ENCODE measurements at regions not wholly inside any gene's neighbourhood (a gene's known extent, or its start where the extent isn't known, plus 50 kb on each side); places are given as distances from the start of the nearest gene placed in this dataset.

DNA sequence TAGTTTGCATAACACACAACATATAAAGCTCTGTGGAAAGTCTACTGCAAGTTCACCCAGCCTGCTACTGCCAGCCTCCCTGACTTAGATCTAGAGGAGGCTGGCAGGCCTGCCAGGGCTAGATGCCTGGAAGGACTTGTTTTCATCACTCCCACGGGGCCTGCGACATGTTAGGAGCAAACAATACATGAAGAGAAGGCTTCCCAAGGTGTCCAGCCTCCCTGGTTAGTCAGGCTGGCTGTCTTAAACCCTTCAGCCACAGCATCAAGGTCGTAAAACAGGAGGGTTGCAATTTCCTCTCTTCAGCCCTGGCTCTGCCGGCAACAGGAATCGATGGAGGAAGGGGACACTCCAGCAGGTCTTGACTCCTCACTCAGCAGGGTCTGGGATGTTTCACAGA lies 104.5 kb downstream of the NGF start:
- no peak for DNase-seq

DNA sequence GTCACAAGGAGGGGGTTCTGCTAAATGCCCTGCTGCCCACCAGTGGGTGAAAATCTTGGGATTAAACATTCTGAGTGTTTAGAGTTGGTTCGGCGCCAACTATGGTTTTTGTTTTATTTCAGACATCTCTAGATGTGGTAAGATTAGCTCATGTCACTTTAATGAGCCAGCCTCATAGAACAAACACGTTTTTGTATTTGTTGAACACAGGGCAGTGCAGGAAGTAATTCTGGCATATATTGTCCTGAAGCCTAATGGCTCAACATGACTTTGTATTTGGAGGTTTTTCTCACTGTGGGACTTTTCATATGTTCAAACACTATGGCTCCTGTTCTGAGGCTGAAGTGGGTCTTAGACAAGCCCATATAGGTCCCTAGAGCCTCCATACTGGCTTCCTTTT lies 107.8 kb downstream of the NGF start:
- peak; percentile 21 for DNase-seq

DNA sequence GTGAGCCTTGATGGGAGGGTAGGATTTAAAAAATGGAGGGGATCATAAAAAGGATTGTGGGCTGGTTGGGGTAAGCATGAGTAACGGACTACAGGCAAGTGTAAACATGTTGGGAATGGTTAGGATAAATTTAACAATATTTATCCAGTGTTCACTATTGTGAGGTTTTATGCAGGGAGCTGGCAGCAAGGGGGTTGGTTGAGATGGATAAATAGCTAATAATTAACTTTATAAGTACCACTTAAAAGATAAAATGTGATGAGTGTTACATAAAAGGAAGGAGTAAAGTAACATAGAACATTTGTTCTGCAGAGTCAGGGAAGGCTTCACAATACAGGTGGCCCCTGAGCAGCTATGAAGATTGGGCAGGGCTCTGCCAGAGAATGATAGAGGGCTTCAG lies 109.0 kb downstream of the NGF start:
- no peak for DNase-seq

DNA sequence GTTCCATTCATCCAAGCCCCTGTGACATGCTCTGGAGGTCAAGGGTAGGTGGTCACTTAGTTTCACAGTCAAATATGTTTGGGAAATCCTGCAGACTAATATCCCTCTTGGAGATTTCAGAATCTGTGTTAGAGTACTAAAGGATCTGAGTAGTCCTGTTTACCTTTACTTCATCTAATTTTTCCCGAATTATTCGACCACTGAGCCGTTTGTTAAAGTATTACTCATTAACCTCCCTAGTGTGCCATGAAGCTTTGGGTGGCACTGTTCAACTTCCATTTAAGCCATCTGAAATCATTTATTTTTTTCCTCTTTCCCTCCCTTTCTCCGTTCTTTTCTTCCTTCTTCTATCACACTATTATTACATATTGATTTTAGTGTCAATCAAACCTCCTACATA lies 109.9 kb downstream of the NGF start:
- DNase-seq: no peak

DNA sequence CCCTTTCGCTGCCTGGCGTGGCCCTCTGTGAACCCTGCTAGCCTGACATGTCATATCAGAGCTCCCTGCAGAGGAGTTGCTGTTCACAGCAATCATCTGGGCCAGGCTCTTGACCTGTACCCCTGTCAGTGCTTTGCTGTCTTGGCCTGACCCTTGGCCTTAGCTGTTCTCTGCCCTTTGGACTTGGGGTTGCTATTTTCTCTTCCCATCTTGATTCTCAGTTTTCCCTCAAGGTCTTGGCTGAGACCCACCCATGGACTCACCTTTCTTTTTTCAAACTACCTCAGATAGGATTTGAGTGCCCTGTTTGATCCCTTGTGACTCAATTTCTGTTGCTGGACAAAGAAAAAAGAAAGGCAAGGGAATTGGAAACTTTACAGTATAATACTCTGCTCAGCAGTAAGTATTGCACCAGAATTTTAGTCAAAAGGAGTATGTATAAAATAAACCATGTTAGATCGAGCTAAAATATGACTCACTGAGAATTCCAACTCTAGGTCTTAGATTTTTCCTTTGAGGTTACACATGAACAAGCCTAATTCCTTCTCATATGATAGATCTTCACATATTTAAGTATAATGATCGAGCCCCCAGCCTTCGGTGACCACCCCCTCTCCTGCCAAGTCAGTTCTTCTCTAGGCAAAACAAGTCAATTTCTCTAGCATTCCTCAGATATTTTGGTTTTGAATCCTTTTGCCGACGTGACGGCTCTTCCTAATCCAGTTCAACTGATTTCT lies 110.5 kb downstream of the NGF start:
- no peak for DNase-seq

DNA sequence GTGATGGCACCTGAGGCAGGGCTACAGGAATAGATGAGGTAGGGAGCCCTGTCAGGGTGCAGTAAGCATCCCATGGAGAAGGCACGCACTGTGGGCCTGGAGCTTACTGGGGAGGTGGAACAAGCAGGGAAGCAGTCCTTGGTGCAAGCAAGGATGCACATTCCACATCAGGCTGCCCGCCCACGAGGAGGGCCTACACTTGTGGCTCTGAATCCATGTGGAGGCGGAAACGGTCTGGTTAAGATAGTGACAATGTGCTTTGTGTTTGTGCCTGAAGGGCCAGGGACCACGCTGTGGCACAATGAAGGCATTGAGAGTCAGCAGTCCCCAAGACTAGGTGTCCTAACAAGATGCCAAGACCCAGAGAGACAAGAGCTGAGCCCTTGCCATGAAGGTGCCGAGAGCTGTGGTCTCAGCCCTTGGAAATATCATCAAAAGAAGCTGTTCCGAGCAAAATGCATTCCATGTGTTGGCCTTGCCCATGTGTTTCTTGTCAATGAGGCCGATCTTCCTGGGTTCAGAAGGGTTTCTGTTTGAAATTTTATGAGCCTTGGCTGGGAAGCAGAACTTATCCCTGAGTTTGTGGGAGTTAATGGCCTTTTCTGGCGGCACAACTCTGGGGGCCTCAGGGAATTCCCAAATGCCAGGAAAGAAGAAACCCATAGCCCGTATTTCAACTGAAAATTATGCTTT lies 111.9 kb downstream of the NGF start:
- DNase-seq: no peak

DNA sequence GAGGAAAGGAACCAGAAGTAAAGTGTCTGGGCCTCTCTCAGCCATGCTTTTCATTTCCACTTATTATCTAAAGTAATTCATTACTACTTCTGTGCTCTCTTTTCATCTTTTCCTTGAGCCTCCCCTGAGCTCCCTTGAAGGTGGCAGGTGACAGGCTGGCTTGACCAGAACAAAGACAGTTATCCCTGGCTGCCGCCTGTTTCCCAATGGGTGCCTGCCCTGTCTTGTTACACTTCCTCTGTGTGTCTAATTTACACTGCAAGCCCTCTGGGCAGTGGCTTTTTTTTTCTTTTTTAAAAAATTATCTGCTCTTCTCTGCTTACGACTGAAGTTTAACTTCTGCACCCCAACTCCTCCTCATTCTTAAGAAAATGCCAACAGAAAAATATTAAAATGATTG lies 113.4 kb downstream of the NGF start:
- no peak for DNase-seq

DNA sequence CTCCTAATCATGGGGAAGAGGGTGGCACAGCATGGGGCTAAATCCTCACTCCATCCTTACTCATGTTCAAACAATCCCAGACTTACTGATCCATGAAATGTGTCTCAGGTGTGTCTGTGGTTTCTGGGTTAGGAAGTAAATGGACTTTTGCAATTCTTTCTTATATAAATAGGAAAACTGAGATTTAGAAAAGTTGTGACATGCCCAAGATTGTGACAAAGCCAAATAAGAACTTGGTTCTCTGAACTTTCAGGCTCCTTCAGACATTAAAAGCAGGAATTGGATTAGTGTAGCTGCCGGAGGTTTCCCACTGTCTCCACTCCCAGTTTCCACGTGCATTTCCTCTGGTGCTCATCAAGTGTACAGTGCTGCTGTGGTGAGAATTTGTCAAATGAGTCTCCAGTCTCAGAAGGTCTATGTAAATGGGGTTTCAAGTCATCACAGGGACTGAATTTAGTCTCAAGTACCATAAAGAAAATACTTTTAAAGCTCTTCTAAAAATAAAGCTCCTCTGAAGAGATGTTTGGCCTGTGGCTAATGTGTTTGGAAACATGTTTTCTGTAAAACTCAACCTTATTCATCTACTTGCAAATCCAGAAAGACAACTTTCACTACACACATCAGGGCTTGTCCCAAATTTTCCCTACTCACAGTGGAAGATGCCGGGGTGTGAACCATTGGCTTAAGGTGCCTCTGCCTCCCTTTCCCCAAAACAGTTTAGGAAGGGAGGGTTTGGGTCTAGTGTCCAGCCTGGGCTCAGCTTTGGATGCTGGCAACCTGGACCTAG lies 115.2 kb downstream of the NGF start:
- DNase-seq: no peak

DNA sequence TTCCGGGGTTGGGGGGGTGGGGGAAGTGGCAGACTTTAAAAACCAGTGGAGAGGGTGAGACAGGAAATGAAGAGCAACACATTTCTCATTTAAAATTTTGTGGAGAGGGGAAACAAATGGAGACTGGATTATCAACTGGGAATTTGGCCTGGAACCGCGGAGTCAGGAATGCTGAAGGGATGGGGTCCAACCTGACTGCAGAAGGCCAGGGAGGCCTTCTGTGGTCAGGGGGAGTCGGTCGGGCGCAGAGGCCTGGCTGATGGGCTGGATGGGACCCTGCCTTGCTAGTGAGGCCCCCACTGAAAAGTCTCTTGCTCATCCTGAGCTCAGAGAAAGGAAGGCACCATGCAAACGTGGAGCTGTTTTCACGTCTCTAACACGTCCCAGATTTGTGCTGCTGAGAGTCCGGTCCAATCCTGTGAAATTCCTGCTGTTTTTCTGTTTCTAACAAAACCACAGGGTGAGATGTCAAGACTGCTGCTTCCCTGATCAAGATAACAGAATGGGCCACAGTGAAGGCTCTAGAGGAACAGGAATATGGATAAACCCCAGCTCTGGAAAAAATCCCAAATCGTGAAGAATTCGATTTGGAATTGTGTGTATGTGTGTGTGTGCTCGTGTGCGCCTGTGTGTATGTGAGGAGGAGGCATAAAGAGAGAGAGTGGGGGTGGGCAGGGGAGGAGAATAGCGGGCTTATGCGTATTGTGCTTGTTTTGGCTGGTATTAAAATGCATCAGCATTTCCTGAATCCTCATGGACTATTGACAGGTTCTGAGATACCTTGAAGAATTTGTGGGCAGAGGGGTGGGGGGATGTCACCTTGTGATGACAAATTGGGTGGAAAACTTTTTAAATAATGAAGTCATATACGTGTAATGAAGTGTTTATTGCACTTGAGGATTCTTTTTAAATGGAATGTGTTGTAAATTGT lies 117.4 kb downstream of the NGF start:
- no peak for DNase-seq

DNA sequence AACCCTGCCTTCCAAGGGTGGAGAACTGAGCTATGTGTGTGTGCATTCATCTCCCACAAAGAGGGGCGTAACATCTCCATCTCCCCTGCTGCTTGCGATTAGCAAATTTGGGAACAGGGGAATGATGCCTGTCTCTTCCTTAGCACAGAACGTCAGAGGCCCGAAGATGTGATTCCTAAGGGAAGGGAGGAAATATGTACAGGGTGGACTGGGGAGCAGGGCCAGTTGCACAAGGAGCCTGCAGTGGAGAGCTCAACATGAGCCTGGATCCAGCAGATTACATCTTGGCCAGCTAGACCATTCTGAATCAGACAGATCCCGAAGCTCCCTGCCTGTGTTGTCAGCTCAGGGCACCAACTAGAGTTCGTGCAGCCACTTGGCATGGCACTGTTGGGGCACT lies 118.1 kb downstream of the NGF start:
- no peak for DNase-seq

DNA sequence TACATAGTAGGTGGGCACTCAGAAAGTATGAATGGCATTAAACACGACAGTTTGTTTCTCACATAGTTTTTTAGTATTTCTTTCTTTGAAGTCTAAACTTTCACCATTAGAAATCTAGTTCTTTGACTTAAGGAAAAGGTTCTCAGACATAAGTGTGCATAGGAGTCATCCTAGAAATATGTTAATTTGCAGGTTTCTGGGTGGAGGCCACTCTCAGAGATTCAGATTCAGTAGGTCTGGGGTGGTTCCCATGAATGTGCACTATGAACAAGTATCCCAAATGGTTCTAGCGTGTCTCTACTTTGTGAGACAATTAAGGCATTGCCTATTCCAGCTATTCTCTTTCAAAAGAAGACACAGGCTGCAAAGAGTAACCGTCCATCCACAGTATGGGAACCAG lies 119.3 kb downstream of the NGF start:
- no peak for DNase-seq

DNA sequence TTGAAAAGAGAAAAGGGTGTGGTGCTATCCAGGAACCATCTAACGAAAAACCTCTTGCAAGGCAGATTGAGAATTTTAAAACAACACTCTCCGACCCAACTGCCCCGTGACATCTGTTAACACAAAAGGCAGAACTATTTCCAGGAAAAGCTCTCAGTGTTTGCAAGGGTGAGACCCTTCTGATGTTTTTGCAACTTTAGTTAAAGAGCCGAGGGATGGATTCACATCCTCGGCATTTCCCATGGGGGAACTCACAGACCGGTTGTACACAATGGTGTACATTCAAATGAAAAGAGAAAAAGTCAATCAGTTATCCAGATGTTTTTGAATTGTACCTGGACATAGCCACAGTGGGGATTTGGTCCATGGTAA lies 120.0 kb downstream of the NGF start:
- DNase-seq: no peak

DNA sequence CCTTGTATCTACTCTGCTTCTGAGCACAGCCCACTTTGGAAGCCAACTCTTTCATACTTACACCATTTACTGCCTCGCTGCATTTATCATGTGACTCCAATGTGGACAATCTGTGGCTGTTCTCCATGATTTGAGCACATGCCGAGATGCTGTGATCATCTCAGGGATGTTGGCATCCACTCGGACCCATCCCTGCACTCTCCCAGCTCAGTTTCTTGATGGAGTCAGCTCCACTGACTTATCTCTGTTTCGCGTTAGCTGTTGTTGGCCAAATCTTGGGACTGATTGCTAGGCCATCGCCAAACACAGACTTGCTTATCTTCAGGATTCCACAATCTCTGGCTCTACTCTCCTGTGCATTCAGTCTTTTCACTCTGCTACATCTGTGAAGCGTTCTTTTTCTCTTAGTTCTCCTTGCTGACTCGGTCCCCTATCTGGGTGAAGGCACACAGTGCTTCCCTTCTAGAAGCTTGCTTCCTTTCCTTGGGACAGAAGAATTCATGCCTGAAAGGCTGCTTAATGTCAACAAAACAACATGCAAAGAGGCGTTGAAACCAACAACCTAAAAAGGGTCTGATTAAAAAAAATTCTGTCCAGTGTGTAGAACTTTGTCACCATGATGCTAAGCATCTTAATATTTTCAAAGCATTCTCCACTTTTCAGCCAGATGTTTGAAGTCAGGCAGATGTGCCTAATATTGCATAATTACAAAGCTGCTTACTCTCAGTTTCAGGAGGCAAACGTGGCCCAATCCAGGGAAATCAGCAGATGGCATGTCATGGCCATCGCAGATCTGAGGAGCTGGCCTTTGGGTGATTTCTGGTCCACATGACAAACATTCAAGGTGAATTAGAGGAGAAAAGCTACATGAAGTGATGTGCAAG lies 120.7 kb downstream of the NGF start:
- DNase-seq: no peak

DNA sequence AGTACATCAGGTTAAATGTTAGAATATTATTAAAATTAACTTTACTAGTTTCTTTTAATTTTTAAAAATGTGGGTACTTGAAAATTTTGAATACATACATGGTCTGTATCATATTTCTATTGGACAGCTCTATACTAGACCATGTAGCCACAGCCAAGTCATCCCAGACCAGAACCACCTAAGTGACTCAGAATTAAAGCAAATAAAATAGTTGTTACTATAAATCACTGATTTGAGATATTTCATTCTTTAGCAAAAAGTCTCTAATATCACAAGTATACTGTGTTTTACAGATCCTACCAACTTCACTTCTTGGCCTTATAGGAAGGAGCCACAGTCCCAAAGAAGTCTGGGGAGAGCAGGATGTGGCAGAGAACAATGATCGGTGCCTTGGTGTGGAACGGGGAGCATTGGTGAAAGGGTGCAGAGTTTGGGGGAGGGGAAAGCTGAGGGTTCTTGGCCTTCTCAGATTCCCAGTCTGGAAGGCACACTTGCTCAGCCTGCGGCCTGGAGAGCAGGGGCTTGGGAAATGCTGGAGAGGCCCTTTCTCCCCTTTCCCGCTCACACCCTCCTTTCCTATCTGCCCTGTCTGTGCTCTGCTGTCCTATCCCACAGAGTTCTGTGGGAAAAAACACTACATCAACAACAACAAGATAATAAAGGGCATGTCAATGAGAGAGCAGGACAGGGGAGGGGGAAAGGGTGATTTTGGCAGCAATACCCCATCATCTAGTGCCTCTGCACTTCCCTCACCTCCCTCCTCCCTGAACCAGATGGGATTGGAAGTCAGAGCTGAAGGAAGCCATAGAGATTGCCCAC lies 122.1 kb downstream of the NGF start:
- no peak for DNase-seq

DNA sequence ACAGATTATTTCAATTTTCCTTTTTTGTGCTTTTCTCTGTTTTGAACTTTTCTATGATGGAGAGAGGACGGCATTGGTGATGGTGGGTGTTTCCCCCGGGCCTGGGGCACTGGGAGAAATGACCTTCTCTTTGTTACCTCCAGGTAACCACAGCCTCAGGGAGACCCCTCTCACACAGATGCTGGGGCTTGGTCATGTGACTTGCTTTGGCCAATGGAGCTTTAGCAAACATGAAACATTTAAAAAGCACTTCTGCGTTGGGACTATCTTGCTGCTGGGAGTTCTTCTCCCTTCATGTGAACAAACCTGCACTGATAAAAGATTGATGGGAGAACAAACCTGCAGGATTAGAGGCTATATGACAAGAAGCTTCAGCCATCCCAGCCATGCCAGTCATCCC lies 122.9 kb downstream of the NGF start:
- DNase-seq: no peak

DNA sequence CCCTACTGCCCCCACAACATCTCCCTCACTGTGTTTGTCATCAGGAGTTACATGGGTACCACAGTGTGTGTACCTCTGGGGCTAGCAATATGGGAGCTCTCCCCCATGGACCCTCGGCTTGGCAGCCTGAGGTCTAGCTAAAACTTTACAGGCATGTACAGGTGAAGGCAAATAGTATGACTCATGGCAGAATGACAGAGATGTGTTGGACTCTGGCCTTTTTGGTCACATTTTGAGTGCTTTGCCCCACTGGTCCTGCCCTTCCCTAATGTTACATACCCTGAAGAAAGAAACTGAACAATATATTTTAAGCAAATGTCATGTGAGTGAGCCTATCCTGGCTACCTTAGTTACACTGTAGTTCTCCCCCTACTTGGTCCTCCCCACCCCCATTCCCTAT lies 124.0 kb downstream of the NGF start:
- no peak for DNase-seq

DNA sequence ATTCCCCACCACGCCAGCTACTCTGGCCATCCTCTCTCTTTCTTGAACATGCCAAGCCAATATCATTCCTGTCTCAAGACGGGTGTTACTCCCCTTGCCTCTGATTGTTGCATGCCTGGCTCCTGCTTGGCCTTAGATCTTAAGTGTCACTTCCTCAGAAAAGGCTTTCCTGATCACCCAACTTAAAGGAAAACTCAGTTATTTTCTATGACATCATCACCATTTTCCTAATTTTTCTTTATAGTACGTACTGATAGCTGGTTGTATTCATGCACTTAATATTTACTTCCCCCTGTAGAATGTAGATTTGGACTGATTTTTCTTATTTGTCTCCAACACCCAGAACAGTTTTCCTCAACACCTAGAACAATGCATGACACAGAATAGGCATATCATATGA lies 123.8 kb upstream of the TSPAN2 start:
- no peak for DNase-seq

DNA sequence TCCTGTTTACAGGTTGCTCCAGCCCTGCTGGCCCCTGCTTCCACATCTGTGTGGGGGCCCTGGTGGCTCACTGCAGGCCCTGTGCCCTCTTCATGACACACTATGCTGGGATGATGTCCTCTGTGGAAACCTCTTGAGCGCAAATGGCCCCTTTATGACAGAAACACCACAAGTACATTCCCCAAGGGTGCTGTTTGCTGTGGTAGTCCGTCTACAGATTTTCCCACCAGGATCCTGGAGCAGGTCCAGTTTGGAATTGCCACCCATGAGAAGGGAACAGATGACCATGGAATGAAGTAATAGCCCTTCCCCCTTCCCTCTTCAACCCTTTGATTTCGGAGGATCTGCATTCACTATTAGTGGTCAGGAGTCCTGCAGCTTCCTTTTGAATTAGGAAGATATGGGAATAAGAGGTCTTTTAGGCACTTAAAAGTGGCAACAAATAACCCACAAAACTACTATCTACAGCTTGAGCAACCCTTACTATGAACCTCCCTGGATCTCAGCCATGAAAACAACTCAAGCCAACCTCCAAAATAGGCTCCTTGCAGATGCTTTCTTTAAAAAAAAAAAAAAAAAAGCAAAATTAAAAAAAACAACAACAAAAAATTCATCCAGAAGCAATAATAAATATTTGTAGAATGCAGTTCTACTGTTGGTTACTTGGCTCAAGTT lies 121.9 kb upstream of the TSPAN2 start:
- DNase-seq: no peak

DNA sequence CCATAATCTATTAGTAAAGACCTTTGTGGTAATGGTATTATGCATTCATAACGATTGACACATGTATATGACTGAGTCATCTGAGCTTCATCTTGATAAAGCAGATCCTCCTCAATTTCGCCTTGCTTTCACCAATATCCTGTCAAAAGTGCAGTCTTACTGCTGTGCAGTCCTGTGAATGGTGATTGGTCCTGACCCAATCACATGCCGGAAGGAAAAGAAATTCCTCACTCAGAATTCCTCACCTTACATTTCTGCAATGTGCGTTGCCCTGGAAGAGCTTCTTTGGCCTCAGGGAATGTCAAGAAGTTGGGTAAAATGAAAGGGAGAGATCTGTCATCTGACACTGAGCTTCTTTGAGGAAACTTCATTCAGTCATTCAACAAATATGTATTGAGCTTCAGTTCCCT lies 121.0 kb upstream of the TSPAN2 start:
- no peak for DNase-seq

DNA sequence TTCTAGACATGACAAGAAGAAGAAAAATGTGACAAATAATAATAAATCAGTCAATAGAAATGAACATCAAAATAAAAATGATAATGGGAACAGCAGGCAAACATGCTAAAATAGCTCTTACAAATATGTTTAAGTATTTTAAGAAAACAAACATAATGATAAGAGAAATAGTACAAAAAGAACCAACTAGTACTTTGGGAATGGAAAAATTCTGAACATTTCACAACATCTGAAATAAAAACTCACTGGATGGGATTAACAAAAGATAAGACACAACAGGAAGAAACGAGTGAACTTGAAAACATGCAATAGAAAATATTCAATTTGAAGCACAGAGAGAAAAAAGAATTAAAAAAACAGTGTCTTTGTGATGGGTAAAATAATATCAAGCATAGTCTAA lies 115.2 kb upstream of the TSPAN2 start:
- DNase-seq: no peak

DNA sequence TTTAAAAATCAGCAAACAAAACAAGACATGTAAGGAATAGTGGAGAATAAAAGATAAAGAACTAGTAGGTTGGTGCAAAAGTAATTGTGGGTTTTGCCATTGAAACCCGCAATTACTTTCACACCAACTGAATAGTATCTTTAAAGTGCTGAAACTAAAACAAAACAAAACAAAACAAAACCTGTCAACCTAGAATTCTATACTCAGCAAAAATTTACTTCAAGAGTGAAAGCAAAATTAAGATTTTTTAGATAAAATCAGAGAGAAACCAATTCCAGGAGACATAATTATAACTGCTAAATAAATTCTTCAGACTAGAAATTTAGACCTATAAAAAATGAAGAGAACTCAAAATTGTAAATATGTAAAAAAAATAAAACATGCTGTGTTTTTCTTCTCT lies 114.0 kb upstream of the TSPAN2 start:
- no peak for DNase-seq

Data from NCI-H2029 (cell line).